ENCODE measurements at regions not wholly inside any gene's neighbourhood (a gene's known extent, or its start where the extent isn't known, plus 50 kb on each side); places are given as distances from the start of the nearest gene placed in this dataset.

GRCh38 chr11:76721755-76722677 is 51.5 kb upstream of the LRRC32 start (continued):
- TF ChIP-seq SAFB (IDR thresholded peaks at IDR 0.05; ENCODE audit: borderline replicate concordance, low read depth, low read length): no peak
- TF ChIP-seq TCF7 (IDR thresholded peaks at IDR 0.05; ENCODE audit: borderline replicate concordance): no peak
- peak; percentile 68; the same call in 1 of the 2 replicates for TF ChIP-seq RB1 (IDR thresholded peaks at IDR 0.05; ENCODE audit: low read depth)
- TF ChIP-seq REST (IDR thresholded peaks at IDR 0.05; ENCODE audit: borderline replicate concordance): peak; percentile 73
- TF ChIP-seq REST (CRISPR knock-in tag; IDR thresholded peaks at IDR 0.05; ENCODE audit: low read depth): no peak
- TF ChIP-seq PHF21A (IDR thresholded peaks at IDR 0.05; ENCODE audit: borderline replicate concordance, low read depth): no peak
- TF ChIP-seq HNRNPH1 (optimal IDR thresholded peaks at IDR 0.05; ENCODE audit: low read depth, low read length): no peak
- TF ChIP-seq STAT6 (CRISPR knock-in tag; IDR thresholded peaks at IDR 0.05): no peak
- TF ChIP-seq TEAD4 (IDR thresholded peaks at IDR 0.05; ENCODE audit: low read length): no peak
- no peak for TF ChIP-seq TEAD4 (CRISPR knock-in tag; IDR thresholded peaks at IDR 0.05; ENCODE audit: borderline replicate concordance)
- no peak for TF ChIP-seq ARID3B (CRISPR knock-in tag; IDR thresholded peaks at IDR 0.05; ENCODE audit: borderline replicate concordance)
- no peak for TF ChIP-seq CBFA2T2 (conservative IDR thresholded peaks at IDR 0.05)
- no peak for TF ChIP-seq XRCC3 (IDR thresholded peaks at IDR 0.05)
